IMR-90 (cell line): ENCODE measurements at regions not wholly inside any gene's neighbourhood (a gene's known extent, or its start where the extent isn't known, plus 50 kb on each side); places are given as distances from the start of the nearest gene placed in this dataset.

ENCODE experiments used
- BHLHE40 ChIP-seq: fragments of 150-350 bp; IDR thresholded peaks from 2 replicates; pipeline ENCODE4 v1.6.1; 2016; ENCODE audit warnings: mild to moderate bottlenecking, low read depth, low read length
- CEBPB ChIP-seq: IDR thresholded peaks from 2 replicates; pipeline ENCODE4 v1.6.1; 2012; ENCODE audit warnings: low read depth, low read length, improper control_type of control experiment
- CHD1 ChIP-seq: IDR thresholded peaks from 2 replicates; pipeline ENCODE4 v1.6.1; 2012; ENCODE audit warnings: low read depth, low read length, improper control_type of control experiment
- ELK1 ChIP-seq: fragments of 150-350 bp; IDR thresholded peaks from 2 replicates; pipeline ENCODE4 v1.6.1; 2016; ENCODE audit warnings: low read depth, mild to moderate bottlenecking, low read length, moderate library complexity, borderline replicate concordance
- MAZ ChIP-seq: IDR thresholded peaks from 2 replicates; pipeline ENCODE4 v1.6.1; 2012; ENCODE audit warnings: low read depth, mild to moderate bottlenecking, low read length, improper control_type of control experiment, moderate library complexity, borderline replicate concordance
- POLR2A ChIP-seq: IDR thresholded peaks from 2 replicates; pipeline ENCODE4 v1.6.1; 2012; ENCODE audit warnings: mild to moderate bottlenecking, low read depth, low read length
- RAD21 ChIP-seq: IDR thresholded peaks from 2 replicates; pipeline ENCODE4 v1.6.1; 2012; ENCODE audit warnings: low read length, improper control_type of control experiment
- RCOR1 ChIP-seq: IDR thresholded peaks from 2 replicates; pipeline ENCODE4 v1.6.1; 2012; ENCODE audit warnings: mild to moderate bottlenecking, low read length, improper control_type of control experiment; ENCODE audit not compliant: insufficient replicate concordance
- RFX5 ChIP-seq: IDR thresholded peaks from 2 replicates; pipeline ENCODE4 v1.8.0; 2012; ENCODE audit warnings: low read depth, mild to moderate bottlenecking, low read length, moderate library complexity
- SMC3 ChIP-seq: fragments of 150-350 bp; IDR thresholded peaks from 2 replicates; pipeline ENCODE4 v1.6.1; 2016; ENCODE audit warnings: low read depth, mild to moderate bottlenecking, antibody characterized with exemption, low read length, moderate library complexity
- TF ChIP-seq, protein P1 (sequence below): conservative IDR thresholded peaks from 2 replicates; pipeline ENCODE4 v1.5.1; 2012; ENCODE audit warnings: mild to moderate bottlenecking, low read depth, low read length, improper control_type of control experiment
- TF ChIP-seq, protein P2 (sequence below): fragments of 150-350 bp; IDR thresholded peaks from 2 replicates; pipeline ENCODE4 v1.6.1; 2017; ENCODE audit warnings: mild to moderate bottlenecking, antibody characterized with exemption, low read length, low read depth

- TF ChIP-seq, protein P1, sequence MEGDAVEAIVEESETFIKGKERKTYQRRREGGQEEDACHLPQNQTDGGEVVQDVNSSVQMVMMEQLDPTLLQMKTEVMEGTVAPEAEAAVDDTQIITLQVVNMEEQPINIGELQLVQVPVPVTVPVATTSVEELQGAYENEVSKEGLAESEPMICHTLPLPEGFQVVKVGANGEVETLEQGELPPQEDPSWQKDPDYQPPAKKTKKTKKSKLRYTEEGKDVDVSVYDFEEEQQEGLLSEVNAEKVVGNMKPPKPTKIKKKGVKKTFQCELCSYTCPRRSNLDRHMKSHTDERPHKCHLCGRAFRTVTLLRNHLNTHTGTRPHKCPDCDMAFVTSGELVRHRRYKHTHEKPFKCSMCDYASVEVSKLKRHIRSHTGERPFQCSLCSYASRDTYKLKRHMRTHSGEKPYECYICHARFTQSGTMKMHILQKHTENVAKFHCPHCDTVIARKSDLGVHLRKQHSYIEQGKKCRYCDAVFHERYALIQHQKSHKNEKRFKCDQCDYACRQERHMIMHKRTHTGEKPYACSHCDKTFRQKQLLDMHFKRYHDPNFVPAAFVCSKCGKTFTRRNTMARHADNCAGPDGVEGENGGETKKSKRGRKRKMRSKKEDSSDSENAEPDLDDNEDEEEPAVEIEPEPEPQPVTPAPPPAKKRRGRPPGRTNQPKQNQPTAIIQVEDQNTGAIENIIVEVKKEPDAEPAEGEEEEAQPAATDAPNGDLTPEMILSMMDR, result no peak
- TF ChIP-seq POLR2A (no peak), CEBPB (no peak), RAD21 (no peak), RFX5 (no peak), MAZ (no peak), CHD1 (no peak), ELK1 (no peak), SMC3 (no peak), RCOR1 (no peak), BHLHE40 (no peak)
- TF ChIP-seq, protein P2, sequence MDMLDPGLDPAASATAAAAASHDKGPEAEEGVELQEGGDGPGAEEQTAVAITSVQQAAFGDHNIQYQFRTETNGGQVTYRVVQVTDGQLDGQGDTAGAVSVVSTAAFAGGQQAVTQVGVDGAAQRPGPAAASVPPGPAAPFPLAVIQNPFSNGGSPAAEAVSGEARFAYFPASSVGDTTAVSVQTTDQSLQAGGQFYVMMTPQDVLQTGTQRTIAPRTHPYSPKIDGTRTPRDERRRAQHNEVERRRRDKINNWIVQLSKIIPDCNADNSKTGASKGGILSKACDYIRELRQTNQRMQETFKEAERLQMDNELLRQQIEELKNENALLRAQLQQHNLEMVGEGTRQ, result no peak
Measured at GRCh38 chr4:140253556-140254027, 99.6 kb upstream of the MAML3 start.
